Islet precursor cell (in vitro differentiated cells): ENCODE measurements at regions not wholly inside any gene's neighbourhood (a gene's known extent, or its start where the extent isn't known, plus 50 kb on each side); places are given as distances from the start of the nearest gene placed in this dataset.
"Not testable (repeated sequence)": the region's sequence is repeated elsewhere in the genome, so short reads cannot be mapped to it uniquely, and the experiment has no call there.

Experiments used
- DNase-seq: peaks from one replicate; pipeline ENCODE4 v3.0.0-alpha.2; 2018

GRCh38 chr13:82118589-82118988, 1763.7 kb downstream of the SLITRK1 start:
- no peak for DNase-seq

- no peak for DNase-seq
These were observed 1765.8 kb downstream of the SLITRK1 start for GRCh38 chr13:82116422-82116989.

GRCh38 chr13:82115391-82115790, 1766.9 kb downstream of the SLITRK1 start:
- no peak for DNase-seq

DNA sequence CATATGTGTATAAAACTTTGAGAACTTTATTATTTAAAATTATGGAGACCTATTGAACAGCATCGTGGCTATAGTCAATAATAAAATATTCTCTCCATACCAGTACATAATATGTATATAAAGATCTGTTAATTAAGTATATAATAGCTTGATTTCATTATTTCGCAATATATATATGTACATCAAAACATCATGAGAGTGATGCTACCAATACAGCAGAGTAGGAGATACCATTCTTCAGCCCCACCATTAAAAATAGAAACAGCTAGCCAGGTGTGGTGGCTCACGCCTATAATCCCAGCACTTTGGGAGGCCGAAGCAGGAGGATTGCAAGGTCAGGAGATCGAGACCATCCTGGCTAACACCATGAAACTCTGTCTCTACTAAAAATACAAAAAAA, 1755.3 kb upstream of the SPRY2 start:
- DNase-seq = no peak

GRCh38 chr13:82092312-82092711, 1751.4 kb upstream of the SPRY2 start:
- no peak for DNase-seq

GRCh38 chr13:82088781-82089180, 1747.9 kb upstream of the SPRY2 start:
- no peak for DNase-seq

GRCh38 chr13:82076496-82076895, 1735.6 kb upstream of the SPRY2 start:
- no peak for DNase-seq

- DNase-seq = no peak
These were observed 1729.5 kb upstream of the SPRY2 start for GRCh38 chr13:82070416-82070815.

- DNase-seq = no peak
These were observed 1721.8 kb upstream of the SPRY2 start for GRCh38 chr13:82062772-82063171.

GRCh38 chr13:82058364-82058763, 1717.4 kb upstream of the SPRY2 start:
- no peak for DNase-seq

DNA sequence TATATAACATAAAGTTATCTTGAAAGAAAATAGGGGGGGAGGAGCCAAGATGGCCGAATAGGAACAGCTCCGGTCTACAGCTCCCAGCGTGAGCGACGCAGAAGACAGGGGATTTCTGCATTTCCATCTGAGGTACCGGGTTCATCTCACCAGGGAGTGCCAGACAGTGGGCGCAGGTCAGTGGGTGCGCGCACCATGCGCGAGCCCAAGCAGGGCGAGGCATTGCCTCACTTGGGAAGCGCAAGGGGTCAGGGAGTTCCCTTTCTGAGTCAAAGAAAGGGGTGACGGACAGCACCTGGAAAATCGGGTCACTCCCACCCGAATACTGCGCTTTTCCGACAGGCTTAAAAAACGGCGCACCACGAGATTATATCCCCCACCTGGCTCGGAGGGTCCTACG, 1704.4 kb upstream of the SPRY2 start:
- DNase-seq = not testable (repeated sequence)

DNA sequence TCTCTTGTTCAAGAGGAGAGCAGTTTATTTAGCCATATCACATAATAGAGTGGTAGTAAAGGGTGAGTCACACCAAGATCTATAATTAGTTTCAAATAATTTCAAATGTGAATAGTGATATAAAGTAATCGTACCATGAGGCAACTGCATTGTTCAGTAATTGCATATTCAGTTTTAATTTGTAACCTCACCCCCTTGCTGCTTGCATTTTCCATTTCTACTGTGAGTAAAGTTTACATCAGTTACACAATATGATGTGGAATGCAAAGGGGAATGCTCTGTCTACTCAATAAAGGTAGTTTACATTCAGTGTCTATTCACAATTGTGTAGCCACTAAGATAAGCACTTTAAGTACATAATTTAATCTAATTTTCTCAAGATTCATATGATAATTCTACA, 1695.7 kb upstream of the SPRY2 start:
- DNase-seq = no peak

- no peak for DNase-seq
These were observed 1670.4 kb upstream of the SPRY2 start for GRCh38 chr13:82011355-82011754.

- DNase-seq = no peak
These were observed 1669.9 kb upstream of the SPRY2 start for GRCh38 chr13:82010780-82011179.

DNA sequence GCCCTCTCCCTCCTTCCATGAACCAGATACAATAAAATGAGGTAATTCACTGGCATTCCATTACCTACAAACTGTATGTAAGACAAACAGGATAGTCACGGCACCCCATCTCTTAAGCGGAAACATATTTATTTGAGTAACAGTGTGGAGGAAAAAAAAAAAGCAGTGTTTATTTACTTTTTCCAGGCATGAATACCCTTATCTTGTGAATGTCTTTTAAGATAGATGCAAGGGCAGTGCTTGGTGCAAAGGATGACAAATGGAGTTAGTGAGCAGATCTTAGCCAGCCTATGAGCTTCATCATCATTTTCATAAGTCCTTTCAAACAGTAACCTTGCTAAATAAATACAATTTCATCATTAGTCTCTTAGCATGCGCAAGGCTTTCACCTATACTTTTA, 1661.8 kb upstream of the SPRY2 start:
- no peak for DNase-seq

DNA sequence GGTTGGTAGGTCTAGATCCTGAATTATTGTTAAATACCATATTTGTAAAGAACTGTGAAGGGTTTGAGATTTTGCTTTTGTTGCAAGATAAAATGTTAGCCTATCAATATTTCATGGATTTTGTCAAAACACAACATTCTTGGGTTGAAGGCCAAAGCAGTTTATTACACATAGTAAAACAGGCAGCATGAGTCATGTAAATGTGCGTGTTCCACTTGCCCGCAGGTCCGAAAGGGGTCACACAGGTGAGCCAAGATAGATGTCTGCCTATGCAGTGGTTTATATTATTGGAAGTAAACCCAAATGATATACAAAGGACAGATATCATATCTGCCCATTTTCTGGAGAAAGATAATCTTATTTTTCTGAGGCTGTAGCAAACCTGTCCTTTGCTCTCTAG, 1654.4 kb upstream of the SPRY2 start:
- no peak for DNase-seq

DNA sequence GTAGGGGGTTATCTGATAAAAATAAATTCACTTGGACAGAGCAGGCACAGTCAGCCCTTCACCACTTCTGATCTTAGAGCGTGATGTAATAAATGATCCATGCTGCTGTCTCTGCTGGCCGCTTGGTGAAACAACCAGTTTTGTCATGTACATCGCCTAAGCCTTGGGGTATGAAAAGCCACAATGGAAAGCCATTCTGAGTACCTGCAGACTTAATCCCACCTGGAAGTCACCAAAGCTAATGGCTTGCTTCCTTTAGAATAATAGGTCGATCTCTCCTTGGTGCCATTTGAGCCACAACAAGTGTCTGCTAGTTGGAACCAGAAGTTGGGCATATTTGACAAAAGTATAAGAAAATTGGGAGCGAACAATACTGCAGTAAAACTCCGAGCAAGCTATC, 1649.7 kb upstream of the SPRY2 start:
- peak; percentile 55 for DNase-seq

GRCh38 chr13:81988567-81988966, 1647.6 kb upstream of the SPRY2 start:
- DNase-seq = no peak

GRCh38 chr13:81987677-81988357, 1646.9 kb upstream of the SPRY2 start:
- no peak for DNase-seq

- no peak for DNase-seq
These were observed 1646.2 kb upstream of the SPRY2 start for GRCh38 chr13:81987159-81987558.

DNA sequence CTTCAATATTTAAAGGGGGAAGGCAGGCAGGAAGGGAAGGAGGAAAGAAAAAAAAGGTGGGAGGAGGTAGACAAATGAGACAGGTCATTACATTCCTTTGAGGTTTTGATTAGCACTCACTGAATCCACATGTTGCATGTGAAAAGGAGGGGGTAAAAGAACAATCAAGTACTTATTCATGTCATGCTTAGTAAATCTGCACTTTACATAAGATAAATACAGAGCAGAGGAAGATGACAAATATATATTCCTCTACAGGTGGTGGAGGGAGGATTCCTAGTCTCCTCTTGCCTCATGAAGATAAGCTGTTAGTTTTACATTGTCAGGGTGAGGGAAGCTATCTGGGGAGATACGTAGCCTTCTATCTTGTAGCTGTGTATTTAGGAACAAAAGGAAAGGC, 1645.4 kb upstream of the SPRY2 start:
- DNase-seq = no peak

DNA sequence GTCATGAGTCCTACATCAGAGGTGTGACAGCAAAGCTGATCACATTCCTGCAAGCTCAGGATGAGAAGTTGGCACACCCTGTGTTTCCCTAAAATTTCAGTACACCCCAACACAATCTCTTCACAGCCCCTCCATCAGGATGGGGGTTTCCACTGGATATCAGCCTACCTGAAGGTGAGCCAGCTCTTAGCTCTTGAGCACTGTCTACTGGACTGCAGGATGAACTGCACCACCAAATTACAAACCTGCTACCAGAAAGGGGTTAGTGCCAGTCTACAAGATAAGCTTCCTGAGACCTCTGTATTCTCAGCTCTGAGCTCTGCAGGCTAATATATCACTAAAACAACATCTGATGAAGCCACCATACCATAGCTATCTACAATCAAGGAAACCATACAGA, 1616.2 kb upstream of the SPRY2 start:
- DNase-seq = peak; percentile 52

- DNase-seq = no peak
These were observed 1589.1 kb upstream of the SPRY2 start for GRCh38 chr13:81929988-81930387.

DNA sequence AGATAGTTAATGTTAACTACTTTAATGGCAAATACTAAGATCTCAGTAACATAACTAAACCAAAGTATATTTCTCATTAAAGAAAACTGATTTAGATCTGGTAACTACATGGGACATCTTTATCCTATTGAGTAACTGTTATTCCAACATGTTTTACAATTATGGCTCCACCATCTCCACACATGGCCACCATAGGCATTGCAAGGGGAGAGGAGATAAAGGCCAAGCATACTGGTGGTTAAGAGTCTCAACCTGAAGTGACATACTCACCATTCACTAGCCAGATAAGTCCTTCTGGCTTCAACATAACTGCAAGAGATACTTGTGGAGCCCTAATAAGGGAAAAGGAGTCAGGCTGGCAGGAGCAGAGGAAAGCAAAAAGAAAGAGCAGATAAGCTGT, 1586.4 kb upstream of the SPRY2 start:
- no peak for DNase-seq

DNA sequence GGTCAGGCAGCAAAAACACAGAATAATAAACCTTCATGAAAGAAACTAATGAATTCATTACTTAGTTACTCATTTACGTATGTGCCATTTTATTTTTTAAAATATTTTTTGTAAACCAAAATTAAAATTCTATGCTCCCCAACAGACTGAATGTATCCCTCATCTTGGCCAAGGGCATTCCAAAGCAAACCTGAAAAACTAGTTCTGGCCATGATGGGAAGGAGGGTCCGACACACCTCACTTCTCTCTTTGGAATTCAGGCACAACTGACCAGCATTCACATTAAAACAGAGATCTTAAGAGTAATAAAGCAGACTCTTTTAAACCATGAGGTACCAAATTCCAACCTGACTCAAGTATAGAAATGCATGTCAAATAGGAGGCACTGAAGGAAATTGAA, 1576.9 kb upstream of the SPRY2 start:
- DNase-seq = no peak
